H9 (cell line): ENCODE measurements at regions not wholly inside any gene's neighbourhood (a gene's known extent, or its start where the extent isn't known, plus 50 kb on each side); places are given as distances from the start of the nearest gene placed in this dataset.

Source experiments
- DNase-seq: peaks from one replicate; pipeline ENCODE4 v3.0.0-alpha.2; 2017
- H2AFZ ChIP-seq: one replicate; pipeline ENCODE4 v1.6.1; 2013; ENCODE audit warnings: mild to moderate bottlenecking, low read length, control low read depth, moderate library complexity
- H2AK5ac ChIP-seq: 2 replicates; pipeline ENCODE4 v1.6.1; 2013; ENCODE audit warnings: low read length, control low read depth, mixed read lengths; ENCODE audit not compliant: insufficient read length
- H2BK120ac ChIP-seq: one replicate; pipeline ENCODE4 v1.6.1; 2013; ENCODE audit warnings: low read depth, mild to moderate bottlenecking, low read length, control low read depth, inconsistent platforms; ENCODE audit not compliant: poor library complexity, severe bottlenecking
- H2BK12ac ChIP-seq: 2 replicates; pipeline ENCODE4 v1.6.1; 2013; ENCODE audit warnings: low read length, control low read depth, mixed read lengths, low read depth; ENCODE audit not compliant: insufficient read length
- H2BK15ac ChIP-seq: 2 replicates; pipeline ENCODE4 v1.6.1; 2013; ENCODE audit warnings: low read depth, low read length, control low read depth
- H2BK20ac ChIP-seq: one replicate; pipeline ENCODE4 v1.6.1; 2013; ENCODE audit warnings: low read depth, mild to moderate bottlenecking, low read length, control low read depth, inconsistent platforms; ENCODE audit not compliant: poor library complexity, severe bottlenecking
- H2BK5ac ChIP-seq: 2 replicates; pipeline ENCODE4 v1.6.1; 2013; ENCODE audit warnings: low read length, control low read depth, mixed read lengths; ENCODE audit not compliant: insufficient read length
- H3K14ac ChIP-seq: 2 replicates; pipeline ENCODE4 v1.6.1; 2013; ENCODE audit warnings: low read length, control low read depth; ENCODE audit not compliant: insufficient read depth
- H3K18ac ChIP-seq: 2 replicates; pipeline ENCODE4 v1.6.1; 2013; ENCODE audit warnings: low read depth, mild to moderate bottlenecking, mixed read lengths, low read length, control low read depth; ENCODE audit not compliant: insufficient read length
- H3K23ac ChIP-seq: 2 replicates; pipeline ENCODE4 v1.6.1; 2013; ENCODE audit warnings: low read length, control low read depth, mixed read lengths, low read depth; ENCODE audit not compliant: insufficient read length
- H3K23me2 ChIP-seq: 2 replicates; pipeline ENCODE4 v1.6.1; 2013; ENCODE audit warnings: low read depth, mild to moderate bottlenecking, mixed read lengths, low read length, control low read depth; ENCODE audit not compliant: insufficient read length, poor library complexity, severe bottlenecking
- H3K27ac ChIP-seq: 2 replicates; pipeline ENCODE4 v1.5.1; 2013; ENCODE audit warnings: low read length, control low read depth, mixed read lengths, low read depth; ENCODE audit not compliant: insufficient read length
- H3K27me3 ChIP-seq: 2 replicates; pipeline ENCODE4 v1.6.1; 2013; ENCODE audit warnings: low read length, control low read depth, inconsistent platforms; ENCODE audit not compliant: insufficient read depth
- H3K4ac ChIP-seq: 2 replicates; pipeline ENCODE4 v1.6.1; 2013; ENCODE audit warnings: low read depth, mild to moderate bottlenecking, control low read depth, inconsistent platforms, low read length, moderate library complexity
- H3K4me1 ChIP-seq: 2 replicates; pipeline ENCODE4 v1.6.1; 2013; ENCODE audit warnings: low read length, control low read depth, inconsistent platforms; ENCODE audit not compliant: insufficient read depth
- H3K4me2 ChIP-seq: 2 replicates; pipeline ENCODE4 v1.6.1; 2013; ENCODE audit warnings: low read length, control low read depth, mixed read lengths; ENCODE audit not compliant: insufficient read length, insufficient read depth
- H3K56ac ChIP-seq: 2 replicates; pipeline ENCODE4 v1.6.1; 2013; ENCODE audit warnings: low read depth, mild to moderate bottlenecking, mixed read lengths, low read length, control low read depth; ENCODE audit not compliant: insufficient read length
- H3K79me1 ChIP-seq: 2 replicates; pipeline ENCODE4 v1.6.1; 2013; ENCODE audit warnings: low read depth, mild to moderate bottlenecking, moderate library complexity, low read length, control low read depth, inconsistent platforms; ENCODE audit not compliant: insufficient read depth, poor library complexity, severe bottlenecking
- H3K79me2 ChIP-seq: 2 replicates; pipeline ENCODE4 v1.6.1; 2013; ENCODE audit warnings: low read length, control low read depth, inconsistent platforms; ENCODE audit not compliant: insufficient read depth
- H3K9ac ChIP-seq: 2 replicates; pipeline ENCODE4 v1.6.1; 2013; ENCODE audit warnings: low read length, control low read depth, mixed read lengths; ENCODE audit not compliant: insufficient read length; ENCODE audit errors: extremely low read depth
- H3K9me3 ChIP-seq: one replicate; pipeline ENCODE4 v1.6.1; 2013; ENCODE audit warnings: low read depth, low read length, inconsistent platforms; ENCODE audit not compliant: control insufficient read depth
- H3T11ph ChIP-seq: one replicate; pipeline ENCODE4 v1.6.1; 2013; ENCODE audit warnings: mild to moderate bottlenecking, low read length, control low read depth, inconsistent platforms
- H4K20me1 ChIP-seq: one replicate; pipeline ENCODE4 v1.6.1; 2013; ENCODE audit not compliant: control insufficient read depth, insufficient read length, insufficient read depth
- H4K5ac ChIP-seq: 2 replicates; pipeline ENCODE4 v1.6.1; 2013; ENCODE audit warnings: low read depth, mild to moderate bottlenecking, mixed read lengths, low read length, control low read depth; ENCODE audit not compliant: insufficient read length
- H4K8ac ChIP-seq: replicated peaks from 2 replicates; pipeline ENCODE4 v1.6.1; 2013; ENCODE audit warnings: low read length, control low read depth, mixed read lengths, low read depth; ENCODE audit not compliant: insufficient read length
- H4K91ac ChIP-seq: 2 replicates; pipeline ENCODE4 v1.6.1; 2013; ENCODE audit warnings: low read depth, mild to moderate bottlenecking, moderate library complexity, mixed read lengths, low read length, control low read depth; ENCODE audit not compliant: insufficient read length
- H3K27ac Mint-ChIP-seq, 3 experiments: 2 replicates in 2 of 3; 3 replicates in 1 of 3; pipeline ENCODE4 v1.8.0; 2020 to 2021; ENCODE audit warnings: mixed read lengths in 3 of 3, mild to moderate bottlenecking in 1 of 3, moderate library complexity in 1 of 3
- H3K27me3 Mint-ChIP-seq: 2 replicates; pipeline ENCODE4 v1.8.0; 2021; ENCODE audit warnings: low read depth, mild to moderate bottlenecking, moderate library complexity, mixed read lengths
- H3K36me3 Mint-ChIP-seq, 3 experiments: 2 replicates in 2 of 3; 3 replicates in 1 of 3; pipeline ENCODE4 v1.8.0; 2020 to 2021; ENCODE audit warnings: low read depth in 3 of 3, mixed read lengths in 3 of 3; ENCODE audit not compliant: insufficient read depth in 1 of 3
- H3K4me1 Mint-ChIP-seq, 2 experiments: 2 replicates each; pipeline ENCODE4 v1.8.0; 2020; ENCODE audit warnings: mixed read lengths in 2 of 2
- H3K4me3 Mint-ChIP-seq, 2 experiments: 2 replicates in 1 of 2; 3 replicates in 1 of 2; pipeline ENCODE4 v1.8.0; 2020 to 2021; ENCODE audit warnings: mild to moderate bottlenecking in 2 of 2, mixed read lengths in 2 of 2, moderate library complexity in 1 of 2
- H3K9me3 Mint-ChIP-seq, 2 experiments: 2 replicates in 1 of 2; 3 replicates in 1 of 2; pipeline ENCODE4 v1.8.0; 2020; ENCODE audit warnings: mild to moderate bottlenecking in 2 of 2, mixed read lengths in 2 of 2, moderate library complexity in 1 of 2
- WGBS: extraction: QIAGEN DNeasy Blood & Tissue Kit; methylation state at CpG from one replicate; pipeline ENCODE4 v1.1.7; 2013; ENCODE audit warnings: missing lambda C conversion rate, low lambda C conversion rate, mixed read lengths; ENCODE audit not compliant: insufficient read length; ENCODE audit errors: extremely low coverage; 5-methylcytosine and 5-hydroxymethylcytosine counted together
- TF ChIP-seq, protein P1 (sequence below): fragments of 200-600 bp; sonication (generic); conservative IDR thresholded peaks from 3 replicates; pipeline ENCODE4 v1.8.0; 2021; ENCODE audit warnings: antibody characterized with exemption, mild to moderate bottlenecking

DNA sequence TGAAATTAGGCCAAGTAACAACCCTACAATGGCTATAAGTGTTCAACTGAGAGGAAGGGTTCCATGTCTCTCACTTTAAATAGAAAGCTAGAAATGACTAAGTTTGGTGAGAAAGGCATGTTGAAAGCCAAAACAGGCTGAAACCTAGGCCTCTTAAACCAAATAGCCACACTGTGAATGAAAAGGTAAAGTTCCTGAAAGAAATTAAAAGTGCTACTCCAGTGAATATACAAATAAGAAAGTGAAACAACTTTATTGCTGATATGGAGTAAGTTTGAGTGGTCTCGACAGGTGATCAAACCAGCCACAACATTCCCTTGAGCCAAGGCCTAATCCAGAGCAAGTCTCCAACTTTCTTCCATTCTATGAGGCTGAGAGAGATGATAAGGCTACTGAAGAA lies 209.6 kb downstream of the KLF12 start:
- Histone ChIP-seq H3K18ac (no peak overlapping the region), H4K20me1 (no peaks in the 10 kb centered on the region), H3K9me3 (no peaks in the 10 kb centered on the region), H4K8ac (no peak overlapping the region), H2AFZ (no peak overlapping the region), H2BK5ac (no peak overlapping the region), H3T11ph (no peak overlapping the region), H3K27ac (no peak overlapping the region), H3K23me2 (no peaks in the 10 kb centered on the region), H3K4me1 (no peaks in the 10 kb centered on the region; the same call in 1 of the 2 replicates), H3K23ac (no peak overlapping the region), H3K79me2 (no peaks in the 10 kb centered on the region), H3K4ac (no peak overlapping the region), H4K5ac (no peak overlapping the region), H3K9ac (no peak overlapping the region), H3K56ac (no peak overlapping the region), H3K79me1 (no peaks in the 10 kb centered on the region), H3K27me3 (no peaks in the 10 kb centered on the region), H2BK12ac (no peak overlapping the region), H2BK20ac (no peak overlapping the region), H2AK5ac (no peak overlapping the region), H2BK15ac (no peak overlapping the region), H3K4me2 (no peak overlapping the region), H2BK120ac (no peak overlapping the region), H4K91ac (no peak overlapping the region), H3K14ac (no peak overlapping the region)
- TF ChIP-seq, protein P1, sequence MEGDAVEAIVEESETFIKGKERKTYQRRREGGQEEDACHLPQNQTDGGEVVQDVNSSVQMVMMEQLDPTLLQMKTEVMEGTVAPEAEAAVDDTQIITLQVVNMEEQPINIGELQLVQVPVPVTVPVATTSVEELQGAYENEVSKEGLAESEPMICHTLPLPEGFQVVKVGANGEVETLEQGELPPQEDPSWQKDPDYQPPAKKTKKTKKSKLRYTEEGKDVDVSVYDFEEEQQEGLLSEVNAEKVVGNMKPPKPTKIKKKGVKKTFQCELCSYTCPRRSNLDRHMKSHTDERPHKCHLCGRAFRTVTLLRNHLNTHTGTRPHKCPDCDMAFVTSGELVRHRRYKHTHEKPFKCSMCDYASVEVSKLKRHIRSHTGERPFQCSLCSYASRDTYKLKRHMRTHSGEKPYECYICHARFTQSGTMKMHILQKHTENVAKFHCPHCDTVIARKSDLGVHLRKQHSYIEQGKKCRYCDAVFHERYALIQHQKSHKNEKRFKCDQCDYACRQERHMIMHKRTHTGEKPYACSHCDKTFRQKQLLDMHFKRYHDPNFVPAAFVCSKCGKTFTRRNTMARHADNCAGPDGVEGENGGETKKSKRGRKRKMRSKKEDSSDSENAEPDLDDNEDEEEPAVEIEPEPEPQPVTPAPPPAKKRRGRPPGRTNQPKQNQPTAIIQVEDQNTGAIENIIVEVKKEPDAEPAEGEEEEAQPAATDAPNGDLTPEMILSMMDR, result no peak
- no peaks in the 10 kb centered on the region for H3K36me3 Mint-ChIP-seq
- no peak overlapping the region for H3K4me3 Mint-ChIP-seq
- no peak for DNase-seq
- WGBS, result no CpG with 5 or more reads among the region's 1 CpG
- H3K9me3 Mint-ChIP-seq, result no peaks in the 10 kb centered on the region; a peak in 2 of 5 replicates
- H3K27me3 Mint-ChIP-seq, result no peaks in the 10 kb centered on the region
- peaks cover 9 to 12% of the 10 kb centered on the region in 2 experiments for H3K4me1 Mint-ChIP-seq
- no peak overlapping the region; a peak in 1 of 7 replicates for H3K27ac Mint-ChIP-seq
